ENCODE measurements at regions not wholly inside any gene's neighbourhood (a gene's known extent, or its start where the extent isn't known, plus 50 kb on each side); places are given as distances from the start of the nearest gene placed in this dataset.

GRCh38 chr1:222060210-222060916, 318.5 kb upstream of the DUSP10 start:
- Histone ChIP-seq H3K4me2 (ENCODE audit: insufficient read depth, low read length) (no peak overlapping the region), H3K36me3 (ENCODE audit: insufficient read depth, low read length) (no peaks in the 10 kb centered on the region), H2AFZ (ENCODE audit: low read depth, low read length) (no peak overlapping the region), H4K20me1 (ENCODE audit: insufficient read depth, low read length) (no peaks in the 10 kb centered on the region), H3K27ac (ENCODE audit: low read length) (no peak overlapping the region), H3K27me3 (ENCODE audit: insufficient read depth, low read length, poor library complexity) (no peaks in the 10 kb centered on the region), H3K4me1 (ENCODE audit: insufficient read depth, low read length) (no peaks in the 10 kb centered on the region), H3K9me3 (ENCODE audit: insufficient read depth, low read length, severe bottlenecking) (peaks cover 14% of the 10 kb centered on the region), H3K4me3 (ENCODE audit: low read depth in 1 of 2, low read length in 2 of 2) (no peak overlapping the region), H3K79me2 (ENCODE audit: insufficient read depth, low read length) (no peaks in the 10 kb centered on the region), H3K9ac (ENCODE audit: low read depth, low read length) (no peak overlapping the region)
- no peak for DNase-seq
- TF ChIP-seq CTCF (IDR thresholded peaks at IDR 0.05; ENCODE audit: borderline replicate concordance, extremely low read depth, low read length, poor library complexity, severe bottlenecking): no peak
- no peak for TF ChIP-seq EZH2 (IDR thresholded peaks at IDR 0.05; ENCODE audit: borderline replicate concordance, low read depth, low read length, severe bottlenecking)
- ATAC-seq (ENCODE audit: insufficient read depth, low read depth): no peak

DNA sequence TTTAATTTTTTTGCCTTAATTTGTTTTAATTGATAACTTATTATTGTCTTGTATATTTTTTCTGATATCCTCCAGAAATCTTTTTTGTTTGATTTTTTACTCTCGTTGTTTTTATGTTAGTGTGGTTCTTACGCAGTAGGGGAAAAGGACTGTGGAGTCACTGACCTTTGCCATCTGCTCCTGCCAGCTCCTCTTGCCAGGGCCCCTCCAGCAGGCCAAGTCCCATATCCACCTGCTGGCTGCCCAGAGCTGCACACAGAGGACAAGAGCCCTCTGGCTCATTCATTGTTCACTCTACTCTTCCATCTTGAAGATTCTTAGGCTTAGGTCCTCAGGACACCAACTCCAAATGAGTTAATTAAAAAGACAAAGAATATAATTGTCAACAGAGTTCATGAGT, 316.4 kb upstream of the DUSP10 start:
- ATAC-seq (ENCODE audit: insufficient read depth, low read depth) (no peak), DNase-seq (no peak)
- H4K20me1 ChIP-seq (ENCODE audit: insufficient read depth, low read length): no peaks in the 10 kb centered on the region
- H3K4me2 ChIP-seq (ENCODE audit: insufficient read depth, low read length): no peak overlapping the region
- no peaks in the 10 kb centered on the region for H3K79me2 ChIP-seq (ENCODE audit: insufficient read depth, low read length)
- H3K9ac ChIP-seq (ENCODE audit: low read depth, low read length): no peak overlapping the region
- TF ChIP-seq CTCF (IDR thresholded peaks at IDR 0.05; ENCODE audit: borderline replicate concordance, extremely low read depth, low read length, poor library complexity, severe bottlenecking): no peak
- TF ChIP-seq EZH2 (IDR thresholded peaks at IDR 0.05; ENCODE audit: borderline replicate concordance, low read depth, low read length, severe bottlenecking): no peak
- no peak overlapping the region for H3K4me3 ChIP-seq (ENCODE audit: low read depth in 1 of 2, low read length in 2 of 2)
- no peaks in the 10 kb centered on the region for H3K4me1 ChIP-seq (ENCODE audit: insufficient read depth, low read length)
- H3K9me3 ChIP-seq (ENCODE audit: insufficient read depth, low read length, severe bottlenecking): no peaks in the 10 kb centered on the region
- H3K36me3 ChIP-seq (ENCODE audit: insufficient read depth, low read length): no peaks in the 10 kb centered on the region
- no peaks in the 10 kb centered on the region for H3K27me3 ChIP-seq (ENCODE audit: insufficient read depth, low read length, poor library complexity)
- no peak overlapping the region for H2AFZ ChIP-seq (ENCODE audit: low read depth, low read length)
- no peak overlapping the region for H3K27ac ChIP-seq (ENCODE audit: low read length)

GRCh38 chr1:222057162-222057561, 315.3 kb upstream of the DUSP10 start:
- no peak for TF ChIP-seq CTCF (IDR thresholded peaks at IDR 0.05; ENCODE audit: borderline replicate concordance, extremely low read depth, low read length, poor library complexity, severe bottlenecking)
- no peak for TF ChIP-seq EZH2 (IDR thresholded peaks at IDR 0.05; ENCODE audit: borderline replicate concordance, low read depth, low read length, severe bottlenecking)
- DNase-seq (no peak), ATAC-seq (ENCODE audit: insufficient read depth, low read depth) (no peak)
- Histone ChIP-seq H3K36me3 (ENCODE audit: insufficient read depth, low read length) (no peaks in the 10 kb centered on the region), H3K4me3 (ENCODE audit: low read depth in 1 of 2, low read length in 2 of 2) (no peak overlapping the region), H3K27ac (ENCODE audit: low read length) (no peak overlapping the region), H3K9ac (ENCODE audit: low read depth, low read length) (no peak overlapping the region), H3K9me3 (ENCODE audit: insufficient read depth, low read length, severe bottlenecking) (no peaks in the 10 kb centered on the region), H4K20me1 (ENCODE audit: insufficient read depth, low read length) (no peaks in the 10 kb centered on the region), H3K4me1 (ENCODE audit: insufficient read depth, low read length) (no peaks in the 10 kb centered on the region), H3K4me2 (ENCODE audit: insufficient read depth, low read length) (no peak overlapping the region), H3K27me3 (ENCODE audit: insufficient read depth, low read length, poor library complexity) (no peaks in the 10 kb centered on the region), H2AFZ (ENCODE audit: low read depth, low read length) (no peak overlapping the region), H3K79me2 (ENCODE audit: insufficient read depth, low read length) (no peaks in the 10 kb centered on the region)

Measured in DND-41 (cell line).